Neural cell (in vitro differentiated cells): ENCODE measurements at regions not wholly inside any gene's neighbourhood (a gene's known extent, or its start where the extent isn't known, plus 50 kb on each side); places are given as distances from the start of the nearest gene placed in this dataset.

ENCODE experiments used
- H2AFZ ChIP-seq: fragments of 200-600, 300-800 bp; sonication (generic), shearing (Covaris generic); 2 replicates; pipeline ENCODE4 v1.6.0; 2014; ENCODE audit warnings: low read depth, mild to moderate bottlenecking, antibody characterized with exemption, low read length, moderate library complexity
- H3F3A ChIP-seq: fragments of 200-600 bp; shearing (Covaris generic); 2 replicates; pipeline ENCODE4 v1.6.1; 2016; ENCODE audit warnings: mild to moderate bottlenecking, moderate library complexity, mixed read lengths, antibody characterized with exemption, low read length; ENCODE audit not compliant: insufficient read depth, poor library complexity, severe bottlenecking
- H3K27ac ChIP-seq: fragments of 200-600, 300-800 bp; sonication (generic), shearing (Covaris generic); 2 replicates; pipeline ENCODE4 v1.5.1; 2014; ENCODE audit warnings: mild to moderate bottlenecking, low read length, moderate library complexity
- H3K27me3 ChIP-seq: fragments of 300-800, 200-600 bp; sonication (generic), shearing (Covaris generic); 2 replicates; pipeline ENCODE4 v1.6.0; 2014; ENCODE audit warnings: mild to moderate bottlenecking, low read depth, low read length, moderate library complexity; ENCODE audit not compliant: insufficient read depth
- H3K36me3 ChIP-seq: fragments of 300-800, 200-600 bp; sonication (generic), shearing (Covaris generic); 2 replicates; pipeline ENCODE4 v1.5.1; 2014; ENCODE audit warnings: mild to moderate bottlenecking, antibody characterized with exemption, low read length, moderate library complexity; ENCODE audit not compliant: insufficient read depth
- H3K4me2 ChIP-seq: fragments of 300-800, 200-600 bp; sonication (generic), shearing (Covaris generic); 2 replicates; pipeline ENCODE4 v1.6.0; 2014; ENCODE audit warnings: mild to moderate bottlenecking, low read length
- H3K4me3 ChIP-seq: fragments of 300-800, 200-600 bp; sonication (generic), shearing (Covaris generic); 2 replicates; pipeline ENCODE4 v1.5.1; 2014; ENCODE audit warnings: mild to moderate bottlenecking, low read length, moderate library complexity
- H3K79me2 ChIP-seq: fragments of 200-600 bp; shearing (Covaris generic); replicated peaks from 2 replicates; pipeline ENCODE4 v1.6.0; 2014; ENCODE audit warnings: mild to moderate bottlenecking, low read length, moderate library complexity; ENCODE audit not compliant: insufficient read depth
- H3K9ac ChIP-seq: fragments of 300-800, 200-600 bp; sonication (generic), shearing (Covaris generic); 2 replicates; pipeline ENCODE4 v1.6.1; 2016; ENCODE audit warnings: mild to moderate bottlenecking, low read length, mixed read lengths
- H3K9me2 ChIP-seq: fragments of 200-600 bp; shearing (Covaris generic); 2 replicates; pipeline ENCODE4 v1.6.1; 2016; ENCODE audit warnings: mild to moderate bottlenecking, low read length, mixed read lengths; ENCODE audit not compliant: insufficient read depth
- H3K9me3 ChIP-seq: fragments of 200-600, 300-800 bp; sonication (generic), shearing (Covaris generic); 2 replicates; pipeline ENCODE4 v1.6.1; 2016; ENCODE audit warnings: mild to moderate bottlenecking, mixed run types, low read length, moderate library complexity, mixed read lengths
- H4K20me1 ChIP-seq: fragments of 200-600 bp; shearing (Covaris generic); 2 replicates; pipeline ENCODE4 v1.6.1; 2016; ENCODE audit warnings: mild to moderate bottlenecking, mixed run types; ENCODE audit not compliant: insufficient read depth
- EP300 ChIP-seq: fragments of 450-650 bp; conservative IDR thresholded peaks from 2 replicates; pipeline ENCODE4 v1.6.1; 2014; ENCODE audit warnings: antibody characterized with exemption, mild to moderate bottlenecking, moderate library complexity; ENCODE audit not compliant: poor library complexity, severe bottlenecking
- EZH2 ChIP-seq: fragments of 200-600, 300-800 bp; shearing (Covaris generic), sonication (generic); IDR thresholded peaks from 2 replicates; pipeline ENCODE4 v1.6.1; 2014; ENCODE audit warnings: antibody characterized with exemption, low read length, borderline replicate concordance, mild to moderate bottlenecking; ENCODE audit not compliant: insufficient read depth, poor library complexity, severe bottlenecking
- MXI1 ChIP-seq: fragments of 450-650 bp; conservative IDR thresholded peaks from 2 replicates; pipeline ENCODE4 v1.6.1; 2014; ENCODE audit warnings: antibody characterized with exemption, mild to moderate bottlenecking; ENCODE audit not compliant: poor library complexity, severe bottlenecking
- POLR2AphosphoS5 ChIP-seq: IDR thresholded peaks from 2 replicates; pipeline ENCODE4 v1.6.1; 2012
- RAD21 ChIP-seq: fragments of 450-650 bp; conservative IDR thresholded peaks from 2 replicates; pipeline ENCODE4 v1.6.1; 2014; ENCODE audit warnings: antibody characterized with exemption, mild to moderate bottlenecking, moderate library complexity
- SMC3 ChIP-seq: fragments of 450-650 bp; conservative IDR thresholded peaks from 2 replicates; pipeline ENCODE4 v1.6.1; 2014; ENCODE audit warnings: antibody characterized with exemption, mild to moderate bottlenecking, moderate library complexity; ENCODE audit not compliant: poor library complexity
- TAF1 ChIP-seq: IDR thresholded peaks from 2 replicates; pipeline ENCODE4 v1.6.1; 2012; ENCODE audit warnings: low read depth
- TF ChIP-seq, protein P1 (sequence below): fragments of 450-650 bp; IDR thresholded peaks from 2 replicates; pipeline ENCODE4 v1.5.1; 2014; ENCODE audit warnings: antibody characterized with exemption, mild to moderate bottlenecking, moderate library complexity; ENCODE audit not compliant: poor library complexity, severe bottlenecking
- TF ChIP-seq, protein P2 (sequence below): IDR thresholded peaks from 2 replicates; pipeline ENCODE4 v1.6.1; 2012; ENCODE audit warnings: borderline replicate concordance

DNA sequence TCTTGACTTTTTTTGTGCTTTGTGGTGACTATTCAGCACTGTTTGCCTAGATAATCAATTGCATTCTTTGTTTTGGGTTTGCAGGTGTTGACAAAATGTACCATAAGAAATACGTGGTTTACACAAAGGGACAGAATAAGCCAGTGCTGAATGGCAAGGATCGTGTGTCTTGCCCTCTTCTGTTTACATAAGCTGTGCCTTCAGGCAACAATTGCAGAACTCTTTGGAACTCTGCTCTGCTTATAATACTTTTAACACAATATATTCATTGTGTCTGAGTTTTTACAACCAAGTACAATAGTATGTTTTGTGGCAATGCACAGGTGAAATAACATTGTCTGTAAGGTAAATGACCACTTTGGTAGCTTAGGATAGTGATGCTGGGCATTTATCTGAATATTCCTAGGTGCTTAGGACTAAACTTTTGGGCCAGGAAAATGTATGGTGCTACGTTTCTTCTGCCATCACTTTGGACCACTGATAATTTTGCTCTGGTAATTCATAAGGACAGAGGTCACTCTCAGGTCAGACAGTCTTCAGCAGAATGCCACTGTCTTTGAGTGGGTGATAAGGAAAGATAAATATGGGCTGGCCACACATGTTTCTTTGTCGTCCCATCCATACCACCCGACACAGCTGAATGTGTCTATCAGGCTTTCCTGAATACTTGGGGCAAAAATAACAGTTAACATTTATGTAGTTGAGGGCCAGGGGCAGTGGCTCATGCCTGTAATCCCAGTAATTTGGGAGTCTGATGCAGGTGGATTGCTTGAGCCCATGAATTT lies 344.6 kb upstream of the IMPG1 start:
- Histone ChIP-seq H3K9me2 (no peaks in the 10 kb centered on the region), H3K4me3 (no peak overlapping the region), H3K27ac (no peak overlapping the region), H2AFZ (no peak overlapping the region), H3K9ac (no peak overlapping the region), H3K36me3 (no peaks in the 10 kb centered on the region), H3K4me2 (no peak overlapping the region), H3K79me2 (no peaks in the 10 kb centered on the region), H3K27me3 (no peaks in the 10 kb centered on the region), H4K20me1 (no peaks in the 10 kb centered on the region), H3K9me3 (no peaks in the 10 kb centered on the region), H3F3A (no peaks in the 10 kb centered on the region)
- TF ChIP-seq EZH2 (no peak), EP300 (no peak), SMC3 (no peak), POLR2AphosphoS5 (no peak), RAD21 (no peak), TAF1 (no peak), MXI1 (no peak)
- TF ChIP-seq, protein P1, sequence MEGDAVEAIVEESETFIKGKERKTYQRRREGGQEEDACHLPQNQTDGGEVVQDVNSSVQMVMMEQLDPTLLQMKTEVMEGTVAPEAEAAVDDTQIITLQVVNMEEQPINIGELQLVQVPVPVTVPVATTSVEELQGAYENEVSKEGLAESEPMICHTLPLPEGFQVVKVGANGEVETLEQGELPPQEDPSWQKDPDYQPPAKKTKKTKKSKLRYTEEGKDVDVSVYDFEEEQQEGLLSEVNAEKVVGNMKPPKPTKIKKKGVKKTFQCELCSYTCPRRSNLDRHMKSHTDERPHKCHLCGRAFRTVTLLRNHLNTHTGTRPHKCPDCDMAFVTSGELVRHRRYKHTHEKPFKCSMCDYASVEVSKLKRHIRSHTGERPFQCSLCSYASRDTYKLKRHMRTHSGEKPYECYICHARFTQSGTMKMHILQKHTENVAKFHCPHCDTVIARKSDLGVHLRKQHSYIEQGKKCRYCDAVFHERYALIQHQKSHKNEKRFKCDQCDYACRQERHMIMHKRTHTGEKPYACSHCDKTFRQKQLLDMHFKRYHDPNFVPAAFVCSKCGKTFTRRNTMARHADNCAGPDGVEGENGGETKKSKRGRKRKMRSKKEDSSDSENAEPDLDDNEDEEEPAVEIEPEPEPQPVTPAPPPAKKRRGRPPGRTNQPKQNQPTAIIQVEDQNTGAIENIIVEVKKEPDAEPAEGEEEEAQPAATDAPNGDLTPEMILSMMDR = no peak
- TF ChIP-seq, protein P2, sequence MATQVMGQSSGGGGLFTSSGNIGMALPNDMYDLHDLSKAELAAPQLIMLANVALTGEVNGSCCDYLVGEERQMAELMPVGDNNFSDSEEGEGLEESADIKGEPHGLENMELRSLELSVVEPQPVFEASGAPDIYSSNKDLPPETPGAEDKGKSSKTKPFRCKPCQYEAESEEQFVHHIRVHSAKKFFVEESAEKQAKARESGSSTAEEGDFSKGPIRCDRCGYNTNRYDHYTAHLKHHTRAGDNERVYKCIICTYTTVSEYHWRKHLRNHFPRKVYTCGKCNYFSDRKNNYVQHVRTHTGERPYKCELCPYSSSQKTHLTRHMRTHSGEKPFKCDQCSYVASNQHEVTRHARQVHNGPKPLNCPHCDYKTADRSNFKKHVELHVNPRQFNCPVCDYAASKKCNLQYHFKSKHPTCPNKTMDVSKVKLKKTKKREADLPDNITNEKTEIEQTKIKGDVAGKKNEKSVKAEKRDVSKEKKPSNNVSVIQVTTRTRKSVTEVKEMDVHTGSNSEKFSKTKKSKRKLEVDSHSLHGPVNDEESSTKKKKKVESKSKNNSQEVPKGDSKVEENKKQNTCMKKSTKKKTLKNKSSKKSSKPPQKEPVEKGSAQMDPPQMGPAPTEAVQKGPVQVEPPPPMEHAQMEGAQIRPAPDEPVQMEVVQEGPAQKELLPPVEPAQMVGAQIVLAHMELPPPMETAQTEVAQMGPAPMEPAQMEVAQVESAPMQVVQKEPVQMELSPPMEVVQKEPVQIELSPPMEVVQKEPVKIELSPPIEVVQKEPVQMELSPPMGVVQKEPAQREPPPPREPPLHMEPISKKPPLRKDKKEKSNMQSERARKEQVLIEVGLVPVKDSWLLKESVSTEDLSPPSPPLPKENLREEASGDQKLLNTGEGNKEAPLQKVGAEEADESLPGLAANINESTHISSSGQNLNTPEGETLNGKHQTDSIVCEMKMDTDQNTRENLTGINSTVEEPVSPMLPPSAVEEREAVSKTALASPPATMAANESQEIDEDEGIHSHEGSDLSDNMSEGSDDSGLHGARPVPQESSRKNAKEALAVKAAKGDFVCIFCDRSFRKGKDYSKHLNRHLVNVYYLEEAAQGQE = no peak

DNA sequence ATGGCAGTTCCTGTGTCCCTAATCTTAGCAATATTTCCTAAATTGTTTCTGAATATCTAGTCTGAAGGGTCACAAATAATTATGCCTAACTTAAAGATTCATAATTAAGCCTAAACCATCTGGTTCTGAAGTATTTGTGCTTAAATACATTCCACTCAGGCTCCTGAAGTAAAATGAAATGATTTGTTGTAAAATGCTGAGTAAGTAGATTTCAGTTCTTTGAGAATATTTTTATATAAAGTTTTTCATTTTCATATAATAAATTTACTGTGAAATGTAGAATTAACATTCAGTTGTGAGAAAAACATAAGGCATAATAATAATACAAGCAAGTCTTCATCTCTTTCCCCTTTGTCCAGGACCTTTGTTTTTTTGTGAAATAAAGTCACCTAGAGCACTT lies 330.6 kb upstream of the IMPG1 start:
- TF ChIP-seq SMC3 (no peak), EZH2 (no peak), RAD21 (no peak), MXI1 (no peak), EP300 (no peak)
- TF ChIP-seq, protein P1 = no peak
- TF ChIP-seq, protein P2 = no peak
- Histone ChIP-seq H2AFZ (no peak overlapping the region), H4K20me1 (no peaks in the 10 kb centered on the region), H3F3A (no peaks in the 10 kb centered on the region), H3K9me2 (no peaks in the 10 kb centered on the region), H3K79me2 (no peaks in the 10 kb centered on the region), H3K4me3 (no peak overlapping the region), H3K27ac (no peak overlapping the region), H3K4me2 (no peak overlapping the region), H3K9me3 (no peaks in the 10 kb centered on the region), H3K27me3 (no peaks in the 10 kb centered on the region), H3K36me3 (no peaks in the 10 kb centered on the region), H3K9ac (no peak overlapping the region)
